Iris pigment epithelial cell (primary cell): ENCODE measurements at regions not wholly inside any gene's neighbourhood (a gene's known extent, or its start where the extent isn't known, plus 50 kb on each side); places are given as distances from the start of the nearest gene placed in this dataset.
"Not testable (repeated sequence)": the region's sequence is repeated elsewhere in the genome, so short reads cannot be mapped to it uniquely, and the experiment has no call there.

Experiments
- DNase-seq: peaks from one replicate; pipeline ENCODE4 v3.0.0-alpha.2; 2011; ENCODE audit warnings: low read depth

GRCh38 chr3:95627697-95628096 lies 1186.7 kb upstream of the EPHA6 start:
- DNase-seq = no peak

DNA sequence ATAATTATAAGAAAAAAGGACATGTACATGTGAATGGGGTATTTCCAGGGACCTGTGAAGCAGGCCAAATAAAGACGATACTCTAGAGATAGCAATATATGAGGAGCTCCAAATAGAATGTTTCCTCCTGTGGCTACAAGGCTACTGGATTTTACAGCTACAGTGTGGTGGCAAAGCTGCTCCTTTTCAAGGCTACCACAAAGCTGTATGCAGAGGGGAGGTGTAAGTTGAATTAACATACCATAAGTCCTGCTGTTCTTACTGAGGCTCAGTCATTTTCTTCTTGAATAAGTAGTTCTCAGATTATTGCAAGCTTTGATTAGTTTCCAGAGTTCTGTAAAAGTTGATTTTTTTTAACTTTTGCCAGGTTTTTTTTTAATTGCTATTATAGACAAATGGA lies 1184.6 kb upstream of the EPHA6 start:
- DNase-seq = no peak

GRCh38 chr3:95645291-95645690 lies 1169.1 kb upstream of the EPHA6 start:
- DNase-seq = no peak

GRCh38 chr3:95654570-95655362 lies 1159.6 kb upstream of the EPHA6 start:
- no peak for DNase-seq

GRCh38 chr3:95655363-95655986 lies 1158.9 kb upstream of the EPHA6 start:
- DNase-seq = no peak

DNA sequence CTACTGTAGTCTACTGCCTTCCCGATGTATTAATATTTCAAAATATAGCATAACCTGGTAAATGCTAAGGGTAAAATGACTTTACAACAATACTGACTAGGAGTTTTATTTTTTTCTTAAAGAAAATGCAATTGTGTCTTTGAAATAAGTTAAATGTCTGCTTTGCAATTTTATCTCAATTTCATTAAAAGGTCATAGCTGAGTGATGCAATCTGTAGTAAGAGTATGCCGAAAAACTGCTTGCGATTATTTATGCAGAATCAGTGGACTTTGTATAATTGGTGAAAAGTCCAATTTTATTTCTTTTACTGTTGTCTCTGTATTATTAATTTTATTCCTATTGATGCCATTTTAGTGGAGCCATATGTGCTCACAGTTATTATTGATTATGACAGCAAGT lies 1143.6 kb upstream of the EPHA6 start:
- no peak for DNase-seq

DNA sequence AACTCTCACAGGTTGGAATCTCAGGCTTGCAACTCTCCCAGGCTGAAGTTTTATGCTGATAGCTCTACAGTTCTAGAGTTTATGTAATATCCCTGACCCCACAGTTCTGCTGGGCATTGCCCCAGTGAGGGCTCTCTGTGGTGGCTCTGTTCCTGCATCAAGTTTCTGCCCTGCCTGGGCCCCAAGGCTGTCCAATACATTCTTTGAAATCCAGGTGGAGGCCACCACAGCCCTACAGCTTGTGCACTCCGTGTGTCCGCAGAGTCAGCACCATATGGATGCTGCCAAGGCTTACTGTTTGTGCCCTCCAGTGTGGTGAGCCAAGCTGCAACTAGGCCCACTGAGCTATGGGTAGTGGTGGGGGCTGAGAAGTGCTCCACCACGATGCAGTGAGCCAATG lies 1141.2 kb upstream of the EPHA6 start:
- DNase-seq = no peak

- DNase-seq = no peak
Measured at GRCh38 chr3:95705786-95706418, 1108.5 kb upstream of the EPHA6 start.

GRCh38 chr3:95707268-95707667 lies 1107.1 kb upstream of the EPHA6 start:
- no peak for DNase-seq

- no peak for DNase-seq
Measured at GRCh38 chr3:95710684-95711083, 1103.7 kb upstream of the EPHA6 start.

DNA sequence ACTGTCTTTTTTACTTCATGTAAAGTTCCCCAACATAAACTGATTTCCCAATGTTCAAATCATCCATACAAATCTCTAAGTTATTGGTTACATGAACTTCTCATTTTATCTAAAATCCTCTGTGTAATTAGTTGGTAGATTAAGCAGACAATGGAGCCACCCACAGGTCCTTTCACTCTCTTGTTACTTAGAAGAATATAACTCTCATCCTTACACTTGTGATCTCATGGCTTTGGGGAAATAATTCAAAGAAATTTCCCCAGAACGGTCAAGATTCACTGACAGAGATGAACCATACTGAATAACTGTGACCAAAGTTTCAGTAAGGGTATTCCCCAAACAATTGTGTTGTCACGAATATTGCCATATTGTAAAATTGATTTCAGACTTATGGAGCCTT lies 1102.6 kb upstream of the EPHA6 start:
- DNase-seq = no peak

DNA sequence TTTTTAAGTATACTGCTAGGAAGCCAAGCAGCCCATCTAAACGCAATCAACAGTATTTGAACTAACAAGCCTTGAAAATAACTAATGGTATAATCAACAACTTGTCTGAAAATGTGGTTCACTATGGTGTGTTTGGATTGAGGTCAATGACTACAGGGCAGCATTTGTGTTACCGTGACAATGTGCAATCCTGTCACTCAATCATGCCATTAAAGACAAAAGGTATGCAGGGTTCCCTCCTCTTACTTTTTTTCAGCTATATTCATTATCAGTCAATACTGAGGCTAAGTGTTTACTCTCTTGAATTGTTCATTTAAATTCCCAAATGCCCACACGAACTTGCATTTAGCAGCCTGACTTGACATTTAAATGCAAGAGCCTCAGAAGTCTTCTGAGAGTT lies 1099.3 kb upstream of the EPHA6 start:
- no peak for DNase-seq

DNA sequence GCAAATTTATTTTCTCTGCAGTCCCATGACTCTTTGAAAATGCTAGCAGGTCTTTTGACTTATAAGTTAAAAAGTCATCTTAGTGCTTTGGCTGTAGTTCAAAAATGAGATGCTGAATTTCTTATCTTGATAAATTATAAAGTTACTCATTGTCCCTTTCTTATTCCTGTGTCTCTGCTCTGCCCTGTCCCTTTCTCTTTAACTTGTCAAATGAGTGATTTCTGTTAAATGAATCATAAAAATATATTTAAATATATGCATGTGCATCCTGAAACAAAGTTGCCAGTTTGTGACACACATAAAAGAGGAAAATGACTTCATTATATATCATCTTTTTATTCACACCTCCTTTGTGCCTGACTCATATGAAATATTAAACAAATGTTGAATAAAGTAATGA lies 1097.3 kb upstream of the EPHA6 start:
- no peak for DNase-seq

DNA sequence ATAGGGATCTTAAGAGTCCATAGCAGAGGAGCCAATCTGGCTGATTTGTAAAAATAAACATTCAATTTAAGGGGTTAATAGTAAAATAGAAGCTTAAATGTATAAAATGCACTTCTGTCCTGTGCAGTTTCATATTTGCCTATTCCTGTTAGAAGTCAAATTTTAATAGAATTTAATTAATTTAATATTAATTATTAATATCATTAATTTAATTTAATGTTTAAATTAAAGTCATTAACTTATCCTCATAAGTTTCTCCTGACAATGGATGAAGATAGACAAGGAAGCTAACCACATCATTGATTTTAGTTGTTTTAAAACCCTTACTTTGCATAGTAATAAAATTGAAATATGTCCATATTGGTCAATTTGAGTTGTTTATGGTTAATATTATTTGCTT lies 1096.2 kb upstream of the EPHA6 start:
- DNase-seq = no peak

- DNase-seq = no peak
Measured at GRCh38 chr3:95719481-95719880, 1094.9 kb upstream of the EPHA6 start.

- DNase-seq = no peak
Measured at GRCh38 chr3:95721938-95722337, 1092.5 kb upstream of the EPHA6 start.

DNA sequence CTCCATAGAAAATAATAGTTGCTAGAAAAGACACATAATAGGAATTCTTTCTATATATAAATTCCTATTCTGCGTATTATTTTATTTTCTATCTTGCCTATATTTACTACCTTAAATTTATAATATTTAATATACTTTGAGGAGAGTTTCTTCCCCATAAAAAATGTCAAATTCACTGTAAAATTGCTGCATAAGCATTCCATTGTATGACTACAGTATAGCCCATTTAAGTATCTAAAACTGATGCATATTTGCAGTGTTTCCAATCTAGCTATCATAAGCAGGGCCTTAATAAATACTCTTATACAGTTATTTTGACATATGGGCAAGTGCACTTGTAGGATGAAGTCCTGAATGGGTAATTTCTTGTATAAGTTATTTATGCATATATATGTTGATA lies 1088.6 kb upstream of the EPHA6 start:
- no peak for DNase-seq

DNA sequence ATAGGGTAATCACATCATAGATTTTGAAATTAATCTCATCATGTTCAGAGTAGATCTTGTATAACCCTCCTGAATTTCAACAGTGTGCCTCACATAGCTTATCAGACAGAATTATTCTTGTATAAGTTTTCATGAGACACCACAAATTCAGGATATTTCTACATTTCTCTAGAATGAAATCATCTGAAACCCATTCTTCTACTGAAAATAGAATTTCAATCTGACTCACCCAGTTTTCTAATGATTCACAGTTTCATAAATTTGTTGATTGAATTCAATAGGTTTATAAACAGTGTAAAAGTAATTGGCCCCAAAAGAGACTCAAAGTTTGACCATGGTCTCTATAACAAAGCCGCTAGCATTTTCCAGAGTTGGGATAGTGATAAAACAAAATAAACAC lies 1082.6 kb upstream of the EPHA6 start:
- no peak for DNase-seq

- no peak for DNase-seq
Measured at GRCh38 chr3:95733336-95733735, 1081.1 kb upstream of the EPHA6 start.

- no peak for DNase-seq
Measured at GRCh38 chr3:95738045-95738444, 1076.3 kb upstream of the EPHA6 start.

- not testable (repeated sequence) for DNase-seq
Measured at GRCh38 chr3:95744896-95745295, 1069.5 kb upstream of the EPHA6 start.

GRCh38 chr3:95750097-95750496 lies 1064.3 kb upstream of the EPHA6 start:
- no peak for DNase-seq

GRCh38 chr3:95751509-95751908 lies 1062.9 kb upstream of the EPHA6 start:
- no peak for DNase-seq
